Spinal cord (tissue), 9 donors: ENCODE measurements at regions not wholly inside any gene's neighbourhood (a gene's known extent, or its start where the extent isn't known, plus 50 kb on each side); places are given as distances from the start of the nearest gene placed in this dataset.
A peak's percentile ranks its signal among the peaks of the same experiment; 100 is the strongest.
"Not testable (repeated sequence)": the region's sequence is repeated elsewhere in the genome, so short reads cannot be mapped to it uniquely, and the experiment has no call there.

Experiments
- DNase-seq, 6 donors: peaks; one replicate each; pipeline versions ENCODE4 v3.0.0 to v3.0.0-alpha.2; 2013 to 2015; ENCODE audit warnings: low spot score in 6 of 6, low read depth in 4 of 6
- H3K27ac ChIP-seq: one replicate; pipeline ENCODE4 v1.5.1; 2013; ENCODE audit warnings: low read depth, low read length, control low read depth
- H3K27me3 ChIP-seq: one replicate; pipeline ENCODE4 v1.6.1; 2013; ENCODE audit warnings: low read length; ENCODE audit not compliant: control insufficient read depth, insufficient read depth
- H3K36me3 ChIP-seq: one replicate; pipeline ENCODE4 v1.6.1; 2013; ENCODE audit warnings: low read length; ENCODE audit not compliant: control insufficient read depth, insufficient read depth
- H3K4me1 ChIP-seq: one replicate; pipeline ENCODE4 v1.6.1; 2013; ENCODE audit warnings: low read length; ENCODE audit not compliant: control insufficient read depth, insufficient read depth
- H3K4me3 ChIP-seq: one replicate; pipeline ENCODE4 v1.5.1; 2013; ENCODE audit warnings: low read depth, low read length, control low read depth
- H3K9me3 ChIP-seq: one replicate; pipeline ENCODE4 v1.6.1; 2013; ENCODE audit warnings: low read length; ENCODE audit not compliant: control insufficient read depth, insufficient read depth
- WGBS: methylation state at CpG from one replicate; pipeline ENCODE4 v1.1.5; 2013; ENCODE audit warnings: missing lambda C conversion rate; ENCODE audit not compliant: insufficient coverage; 5-methylcytosine and 5-hydroxymethylcytosine counted together
- donor health status: healthy.

- H3K27me3 ChIP-seq, result no peaks in the 10 kb centered on the region
- DNase-seq, result peak in 4 of 6 donors; percentile 36 to 90 (median 56)
- no peak overlapping the region for H3K4me3 ChIP-seq
- peaks cover 4% of the 10 kb centered on the region for H3K4me1 ChIP-seq
- no peaks in the 10 kb centered on the region for H3K9me3 ChIP-seq
- H3K36me3 ChIP-seq, result no peaks in the 10 kb centered on the region
- 74% methylated on average over 3 of the region's 5 CpGs for WGBS
- no peak overlapping the region for H3K27ac ChIP-seq
Measured at GRCh38 chr16:26717826-26718225, 348.9 kb upstream of the C16orf82 start.

- no peak overlapping the region for H3K27ac ChIP-seq
- DNase-seq, result no peak
- no peak overlapping the region for H3K4me3 ChIP-seq
- peaks cover 9% of the 10 kb centered on the region for H3K4me1 ChIP-seq
- WGBS, result 80% methylated on average over 2 of the region's 6 CpGs
- H3K9me3 ChIP-seq, result no peaks in the 10 kb centered on the region
- no peaks in the 10 kb centered on the region for H3K27me3 ChIP-seq
- H3K36me3 ChIP-seq, result no peaks in the 10 kb centered on the region
Measured at GRCh38 chr16:26721290-26721689, 345.4 kb upstream of the C16orf82 start.

GRCh38 chr16:26721957-26722356 is 344.8 kb upstream of the C16orf82 start:
- no CpG with 5 or more reads among the region's 3 CpGs for WGBS
- not testable (repeated sequence) for H3K4me3 ChIP-seq, H3K36me3 ChIP-seq, H3K4me1 ChIP-seq, DNase-seq, H3K9me3 ChIP-seq, H3K27ac ChIP-seq, H3K27me3 ChIP-seq

GRCh38 chr16:26724189-26724588 is 342.5 kb upstream of the C16orf82 start:
- H3K4me1 ChIP-seq, result peaks cover 12% of the 10 kb centered on the region
- 67% methylated on average over 3 of the region's 8 CpGs for WGBS
- no peaks in the 10 kb centered on the region for H3K36me3 ChIP-seq
- no peak overlapping the region for H3K27ac ChIP-seq
- H3K4me3 ChIP-seq, result no peak overlapping the region
- no peaks in the 10 kb centered on the region for H3K27me3 ChIP-seq
- H3K9me3 ChIP-seq, result no peaks in the 10 kb centered on the region
- peak in 2 of 6 donors; percentile 23 to 44 for DNase-seq

- no peaks in the 10 kb centered on the region for H3K9me3 ChIP-seq
- no peaks in the 10 kb centered on the region for H3K36me3 ChIP-seq
- peak in 2 of 6 donors; percentile 29 to 62 for DNase-seq
- no peak overlapping the region for H3K4me3 ChIP-seq
- no peaks in the 10 kb centered on the region for H3K27me3 ChIP-seq
- H3K4me1 ChIP-seq, result peaks cover 12% of the 10 kb centered on the region
- no peak overlapping the region for H3K27ac ChIP-seq
- WGBS, result 18% methylated on average over 9 of the region's 9 CpGs
Measured at GRCh38 chr16:26727848-26728247, 338.9 kb upstream of the C16orf82 start.

GRCh38 chr16:26729951-26730541 is 336.7 kb upstream of the C16orf82 start:
- no peak for DNase-seq
- H3K4me3 ChIP-seq, result no peak overlapping the region
- WGBS, result 73% methylated on average over 2 of the region's 2 CpGs

GRCh38 chr16:26731729-26732128 is 335.0 kb upstream of the C16orf82 start:
- H3K4me1 ChIP-seq, result peaks cover 8% of the 10 kb centered on the region
- no peak overlapping the region for H3K4me3 ChIP-seq
- H3K36me3 ChIP-seq, result no peaks in the 10 kb centered on the region
- no peaks in the 10 kb centered on the region for H3K9me3 ChIP-seq
- WGBS, result no CpG with 5 or more reads among the region's 4 CpGs
- no peak overlapping the region for H3K27ac ChIP-seq
- no peaks in the 10 kb centered on the region for H3K27me3 ChIP-seq
- DNase-seq, result no peak

More at GRCh38 chr16:26729951-26730541, 336.7 kb upstream of the C16orf82 start:
- Histone ChIP-seq H3K36me3 (no peaks in the 10 kb centered on the region), H3K27me3 (no peaks in the 10 kb centered on the region), H3K9me3 (no peaks in the 10 kb centered on the region), H3K4me1 (peaks cover 8% of the 10 kb centered on the region), H3K27ac (no peak overlapping the region)

GRCh38 chr16:26733710-26734109 is 333.0 kb upstream of the C16orf82 start:
- Histone ChIP-seq H3K27ac (no peak overlapping the region), H3K27me3 (no peaks in the 10 kb centered on the region), H3K9me3 (no peaks in the 10 kb centered on the region), H3K36me3 (no peaks in the 10 kb centered on the region), H3K4me1 (peaks cover under 1% of the 10 kb centered on the region), H3K4me3 (no peak overlapping the region)
- WGBS, result 38% methylated on average over 1 of the region's 1 CpG
- peak in 2 of 6 donors; percentile 40 to 85 for DNase-seq

- no peaks in the 10 kb centered on the region for H3K36me3 ChIP-seq
- DNase-seq, result no peak
- H3K27ac ChIP-seq, result no peak overlapping the region
- 94% methylated on average over 3 of the region's 3 CpGs for WGBS
- no peak overlapping the region for H3K4me3 ChIP-seq
- H3K27me3 ChIP-seq, result no peaks in the 10 kb centered on the region
- H3K4me1 ChIP-seq, result no peaks in the 10 kb centered on the region
- no peaks in the 10 kb centered on the region for H3K9me3 ChIP-seq
Measured at GRCh38 chr16:26735521-26735920, 331.2 kb upstream of the C16orf82 start.

- H3K27ac ChIP-seq, result no peak overlapping the region
- no peaks in the 10 kb centered on the region for H3K27me3 ChIP-seq
- 86% methylated on average over 1 of the region's 4 CpGs for WGBS
- no peak for DNase-seq
- H3K4me3 ChIP-seq, result no peak overlapping the region
- H3K9me3 ChIP-seq, result no peaks in the 10 kb centered on the region
- H3K4me1 ChIP-seq, result no peaks in the 10 kb centered on the region
- H3K36me3 ChIP-seq, result no peaks in the 10 kb centered on the region
Measured at GRCh38 chr16:26736084-26736483, 330.6 kb upstream of the C16orf82 start.
